ENCODE measurements at regions not wholly inside any gene's neighbourhood (a gene's known extent, or its start where the extent isn't known, plus 50 kb on each side); places are given as distances from the start of the nearest gene placed in this dataset.

DNA sequence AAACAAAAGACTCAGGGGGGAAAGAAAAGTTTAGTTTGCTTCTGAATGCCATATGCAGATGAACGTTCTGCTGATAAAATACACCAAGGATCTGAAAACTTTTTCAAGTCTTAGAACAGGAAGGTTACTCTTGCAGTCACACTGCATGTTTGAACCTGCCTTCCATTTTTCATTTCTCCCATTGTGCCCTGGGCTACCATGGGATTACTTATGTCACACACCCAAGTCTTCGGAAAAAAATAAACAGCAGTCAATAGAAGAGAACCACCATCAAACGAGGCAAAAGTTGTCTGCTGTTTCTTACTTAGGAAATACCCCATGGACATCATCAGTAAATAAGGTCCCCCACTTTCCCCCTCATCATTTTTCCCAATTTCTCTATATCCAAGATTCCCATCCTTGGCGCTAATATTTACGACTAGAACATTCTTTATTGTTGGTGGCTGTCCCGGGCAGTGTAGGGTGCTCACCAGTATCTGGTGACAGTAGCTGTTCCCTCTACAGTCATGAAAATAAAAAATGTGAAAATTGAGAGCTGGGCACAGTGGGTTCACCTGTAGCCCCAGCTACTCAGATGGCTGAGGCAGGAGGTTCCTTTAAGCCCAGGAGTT lies 202.5 kb downstream of the BCAS1 start:
- TF ChIP-seq CEBPB (IDR thresholded peaks at IDR 0.05) (no peak), YY1 (IDR thresholded peaks at IDR 0.05; ENCODE audit: low read depth) (no peak), NFIC (IDR thresholded peaks at IDR 0.05) (no peak), EGR1 (IDR thresholded peaks at IDR 0.05) (no peak), FOXM1 (IDR thresholded peaks at IDR 0.05; ENCODE audit: borderline replicate concordance, low read depth) (no peak), CREB1 (IDR thresholded peaks at IDR 0.05; ENCODE audit: low read depth) (no peak), EP300 (IDR thresholded peaks at IDR 0.05; ENCODE audit: borderline replicate concordance) (no peak), TEAD4 (IDR thresholded peaks at IDR 0.05) (no peak), ZBTB7A (IDR thresholded peaks at IDR 0.05; ENCODE audit: low read depth) (no peak), RAD21 (IDR thresholded peaks at IDR 0.05; ENCODE audit: low read depth) (no peak)
- TF ChIP-seq, protein P1, sequence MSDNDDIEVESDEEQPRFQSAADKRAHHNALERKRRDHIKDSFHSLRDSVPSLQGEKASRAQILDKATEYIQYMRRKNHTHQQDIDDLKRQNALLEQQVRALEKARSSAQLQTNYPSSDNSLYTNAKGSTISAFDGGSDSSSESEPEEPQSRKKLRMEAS (IDR thresholded peaks at IDR 0.05), result no peak
- TF ChIP-seq, protein P2, sequence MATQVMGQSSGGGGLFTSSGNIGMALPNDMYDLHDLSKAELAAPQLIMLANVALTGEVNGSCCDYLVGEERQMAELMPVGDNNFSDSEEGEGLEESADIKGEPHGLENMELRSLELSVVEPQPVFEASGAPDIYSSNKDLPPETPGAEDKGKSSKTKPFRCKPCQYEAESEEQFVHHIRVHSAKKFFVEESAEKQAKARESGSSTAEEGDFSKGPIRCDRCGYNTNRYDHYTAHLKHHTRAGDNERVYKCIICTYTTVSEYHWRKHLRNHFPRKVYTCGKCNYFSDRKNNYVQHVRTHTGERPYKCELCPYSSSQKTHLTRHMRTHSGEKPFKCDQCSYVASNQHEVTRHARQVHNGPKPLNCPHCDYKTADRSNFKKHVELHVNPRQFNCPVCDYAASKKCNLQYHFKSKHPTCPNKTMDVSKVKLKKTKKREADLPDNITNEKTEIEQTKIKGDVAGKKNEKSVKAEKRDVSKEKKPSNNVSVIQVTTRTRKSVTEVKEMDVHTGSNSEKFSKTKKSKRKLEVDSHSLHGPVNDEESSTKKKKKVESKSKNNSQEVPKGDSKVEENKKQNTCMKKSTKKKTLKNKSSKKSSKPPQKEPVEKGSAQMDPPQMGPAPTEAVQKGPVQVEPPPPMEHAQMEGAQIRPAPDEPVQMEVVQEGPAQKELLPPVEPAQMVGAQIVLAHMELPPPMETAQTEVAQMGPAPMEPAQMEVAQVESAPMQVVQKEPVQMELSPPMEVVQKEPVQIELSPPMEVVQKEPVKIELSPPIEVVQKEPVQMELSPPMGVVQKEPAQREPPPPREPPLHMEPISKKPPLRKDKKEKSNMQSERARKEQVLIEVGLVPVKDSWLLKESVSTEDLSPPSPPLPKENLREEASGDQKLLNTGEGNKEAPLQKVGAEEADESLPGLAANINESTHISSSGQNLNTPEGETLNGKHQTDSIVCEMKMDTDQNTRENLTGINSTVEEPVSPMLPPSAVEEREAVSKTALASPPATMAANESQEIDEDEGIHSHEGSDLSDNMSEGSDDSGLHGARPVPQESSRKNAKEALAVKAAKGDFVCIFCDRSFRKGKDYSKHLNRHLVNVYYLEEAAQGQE (IDR thresholded peaks at IDR 0.05; ENCODE audit: low read depth), result no peak
- TF ChIP-seq, protein P3, sequence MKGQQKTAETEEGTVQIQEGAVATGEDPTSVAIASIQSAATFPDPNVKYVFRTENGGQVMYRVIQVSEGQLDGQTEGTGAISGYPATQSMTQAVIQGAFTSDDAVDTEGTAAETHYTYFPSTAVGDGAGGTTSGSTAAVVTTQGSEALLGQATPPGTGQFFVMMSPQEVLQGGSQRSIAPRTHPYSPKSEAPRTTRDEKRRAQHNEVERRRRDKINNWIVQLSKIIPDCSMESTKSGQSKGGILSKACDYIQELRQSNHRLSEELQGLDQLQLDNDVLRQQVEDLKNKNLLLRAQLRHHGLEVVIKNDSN (IDR thresholded peaks at IDR 0.05), result no peak

Measured in Ishikawa (cell line).